Nephron (organoid): ENCODE measurements at regions not wholly inside any gene's neighbourhood (a gene's known extent, or its start where the extent isn't known, plus 50 kb on each side); places are given as distances from the start of the nearest gene placed in this dataset.

Experiments
- H3K27ac Mint-ChIP-seq, 3 experiments: 2 replicates each; pipeline ENCODE4 v1.8.0; 2020; ENCODE audit warnings: mixed read lengths in 3 of 3, mild to moderate bottlenecking in 2 of 3, moderate library complexity in 1 of 3
- H3K27me3 Mint-ChIP-seq: 2 replicates; pipeline ENCODE4 v1.8.0; 2021; ENCODE audit warnings: low read depth, mild to moderate bottlenecking, moderate library complexity, mixed read lengths
- H3K36me3 Mint-ChIP-seq: 2 replicates; pipeline ENCODE4 v1.8.0; 2020; ENCODE audit warnings: low read depth, mixed read lengths
- H3K4me1 Mint-ChIP-seq: 2 replicates; pipeline ENCODE4 v1.8.0; 2020; ENCODE audit warnings: mixed read lengths
- H3K4me3 Mint-ChIP-seq, 3 experiments: 2 replicates each; pipeline ENCODE4 v1.8.0; 2020; ENCODE audit warnings: mild to moderate bottlenecking in 3 of 3, mixed read lengths in 3 of 3, moderate library complexity in 2 of 3
- H3K9me3 Mint-ChIP-seq: 2 replicates; pipeline ENCODE4 v1.8.0; 2020; ENCODE audit warnings: mixed read lengths
- CTCF ChIP-seq, 3 experiments: fragments of 200-600 bp; sonication (generic); IDR thresholded peaks; one replicate each; pipeline ENCODE4 v1.5.0; 2021; ENCODE audit warnings: antibody characterized with exemption in 3 of 3; ENCODE audit not compliant: unreplicated experiment in 3 of 3

- H3K36me3 Mint-ChIP-seq, result no peaks in the 10 kb centered on the region
- peaks cover 38% of the 10 kb centered on the region for H3K4me1 Mint-ChIP-seq
- H3K9me3 Mint-ChIP-seq, result peaks cover 21% of the 10 kb centered on the region
- no peak for TF ChIP-seq CTCF (IDR thresholded peaks at IDR 0.05; ENCODE audit: unreplicated experiment in 3 of 3)
- peaks cover 3% of the 10 kb centered on the region for H3K27me3 Mint-ChIP-seq
- H3K4me3 Mint-ChIP-seq, result no peak overlapping the region
- peak overlapping the region in 1 of 3 experiments; percentile 36 for H3K27ac Mint-ChIP-seq
Measured at GRCh38 chr15:72965671-72966070, 86.6 kb upstream of the NEO1 start.

GRCh38 chr15:72964542-72964941 lies 87.7 kb upstream of the NEO1 start:
- Mint-ChIP-seq H3K27me3 (peaks cover 3% of the 10 kb centered on the region), H3K9me3 (peaks cover 21% of the 10 kb centered on the region), H3K36me3 (no peaks in the 10 kb centered on the region), H3K4me3 (no peak overlapping the region), H3K4me1 (peaks cover 27% of the 10 kb centered on the region), H3K27ac (no peak overlapping the region)
- TF ChIP-seq CTCF (IDR thresholded peaks at IDR 0.05; ENCODE audit: unreplicated experiment in 3 of 3), result no peak

- peaks cover 23% of the 10 kb centered on the region for H3K4me1 Mint-ChIP-seq
- no peaks in the 10 kb centered on the region for H3K36me3 Mint-ChIP-seq
- peaks cover 21% of the 10 kb centered on the region for H3K9me3 Mint-ChIP-seq
- TF ChIP-seq CTCF (IDR thresholded peaks at IDR 0.05; ENCODE audit: unreplicated experiment in 3 of 3), result no peak
- no peak overlapping the region for H3K27ac Mint-ChIP-seq
- no peak overlapping the region for H3K4me3 Mint-ChIP-seq
- peaks cover 3% of the 10 kb centered on the region for H3K27me3 Mint-ChIP-seq
Measured at GRCh38 chr15:72964135-72964534, 88.1 kb upstream of the NEO1 start.

GRCh38 chr15:72962054-72962702 lies 90.1 kb upstream of the NEO1 start:
- peaks cover 3% of the 10 kb centered on the region for H3K27me3 Mint-ChIP-seq
- peaks cover 5% of the 10 kb centered on the region for H3K4me1 Mint-ChIP-seq
- H3K27ac Mint-ChIP-seq, result no peak overlapping the region
- no peaks in the 10 kb centered on the region for H3K36me3 Mint-ChIP-seq
- H3K9me3 Mint-ChIP-seq, result peaks cover 21% of the 10 kb centered on the region
- H3K4me3 Mint-ChIP-seq, result no peak overlapping the region
- TF ChIP-seq CTCF (IDR thresholded peaks at IDR 0.05; ENCODE audit: unreplicated experiment in 3 of 3), result no peak

GRCh38 chr15:72961346-72961745 lies 90.9 kb upstream of the NEO1 start:
- Mint-ChIP-seq H3K27me3 (peaks cover 3% of the 10 kb centered on the region), H3K4me1 (peaks cover 5% of the 10 kb centered on the region), H3K27ac (no peak overlapping the region), H3K36me3 (no peaks in the 10 kb centered on the region), H3K9me3 (peaks cover 21% of the 10 kb centered on the region), H3K4me3 (no peak overlapping the region)
- no peak for TF ChIP-seq CTCF (IDR thresholded peaks at IDR 0.05; ENCODE audit: unreplicated experiment in 3 of 3)

GRCh38 chr15:72958634-72959033 lies 93.6 kb upstream of the NEO1 start:
- peaks cover 14% of the 10 kb centered on the region for H3K9me3 Mint-ChIP-seq
- H3K27ac Mint-ChIP-seq, result no peak overlapping the region
- no peak for TF ChIP-seq CTCF (IDR thresholded peaks at IDR 0.05; ENCODE audit: unreplicated experiment in 3 of 3)
- H3K4me1 Mint-ChIP-seq, result no peaks in the 10 kb centered on the region
- no peaks in the 10 kb centered on the region for H3K36me3 Mint-ChIP-seq
- H3K4me3 Mint-ChIP-seq, result no peak overlapping the region
- peaks cover 3% of the 10 kb centered on the region for H3K27me3 Mint-ChIP-seq
